Breast epithelium (tissue), 3 donors: ENCODE measurements at regions not wholly inside any gene's neighbourhood (a gene's known extent, or its start where the extent isn't known, plus 50 kb on each side); places are given as distances from the start of the nearest gene placed in this dataset.
"Not testable (repeated sequence)": the region's sequence is repeated elsewhere in the genome, so short reads cannot be mapped to it uniquely, and the experiment has no call there.

ENCODE experiments used
- CTCF ChIP-seq, 3 donors: fragments of 450-650 bp; IDR thresholded peaks; one replicate each; pipeline ENCODE4 v1.5.1; 2016 to 2017; ENCODE audit warnings: antibody characterized with exemption in 3 of 3, mild to moderate bottlenecking in 3 of 3, moderate library complexity in 3 of 3
- POLR2A ChIP-seq: fragments of 450-650 bp; IDR thresholded peaks from one replicate; pipeline ENCODE4 v1.6.1; 2016; ENCODE audit warnings: antibody characterized with exemption, mild to moderate bottlenecking, moderate library complexity
- POLR2AphosphoS5 ChIP-seq, 3 donors: sonication (generic); formaldehyde crosslinking; IDR thresholded peaks; one replicate each; pipeline ENCODE4 v1.6.1; 2017; ENCODE audit warnings: antibody characterized with exemption in 3 of 3

- TF ChIP-seq POLR2AphosphoS5 (IDR thresholded peaks at IDR 0.05); CTCF (IDR thresholded peaks at IDR 0.05); POLR2A: not testable (repeated sequence)
Observed at GRCh38 chr20:25850133-25850532, 153.5 kb upstream of the ZNF337 start.
